Lung (tissue), 11 donors: ENCODE measurements at regions not wholly inside any gene's neighbourhood (a gene's known extent, or its start where the extent isn't known, plus 50 kb on each side); places are given as distances from the start of the nearest gene placed in this dataset.
"Not testable (repeated sequence)": the region's sequence is repeated elsewhere in the genome, so short reads cannot be mapped to it uniquely, and the experiment has no call there.

Experiments
- ATAC-seq: fragments of 200-7000 bp; cut with Tn5 transposase; one replicate; pipeline ENCODE4 v1.9.1; 2020; ENCODE audit warnings: moderate number of reproducible peaks; ENCODE audit not compliant: insufficient read depth, low FRiP score
- DNase-seq, 3 donors: peaks; one replicate each; pipeline ENCODE4 v3.0.0-alpha.2; 2013 to 2017
- H3K27ac ChIP-seq, 2 donors: one replicate each; pipeline ENCODE4 v1.5.1; 2013; ENCODE audit warnings: mild to moderate bottlenecking in 2 of 2, moderate library complexity in 2 of 2, control low read depth in 1 of 2, inconsistent platforms in 1 of 2, low read depth in 1 of 2, low read length in 1 of 2
- H3K27me3 ChIP-seq, 3 donors: one replicate each; pipeline ENCODE4 v1.5.1; 2013; ENCODE audit warnings: low read length in 2 of 3; ENCODE audit not compliant: control insufficient read depth in 3 of 3, insufficient read depth in 3 of 3
- H3K36me3 ChIP-seq, 4 donors: one replicate each; pipeline ENCODE4 v1.5.1; 2013; ENCODE audit warnings: low read length in 4 of 4, mild to moderate bottlenecking in 1 of 4, moderate library complexity in 1 of 4; ENCODE audit not compliant: control insufficient read depth in 4 of 4, insufficient read depth in 4 of 4
- H3K4me1 ChIP-seq, 5 donors: one replicate each; pipeline ENCODE4 v1.5.1; 2013; ENCODE audit warnings: low read length in 5 of 5, mild to moderate bottlenecking in 2 of 5, moderate library complexity in 1 of 5; ENCODE audit not compliant: control insufficient read depth in 5 of 5, insufficient read depth in 5 of 5
- H3K4me3 ChIP-seq: one replicate; pipeline ENCODE4 v1.5.1; 2013; ENCODE audit warnings: mild to moderate bottlenecking, control low read depth, moderate library complexity
- H3K9ac ChIP-seq, 2 donors: one replicate each; pipeline ENCODE4 v1.5.1; 2013; ENCODE audit warnings: low read length in 2 of 2, control low read depth in 1 of 2; ENCODE audit not compliant: insufficient read depth in 1 of 2
- H3K9me3 ChIP-seq, 4 donors: one replicate each; pipeline ENCODE4 v1.5.1; 2013; ENCODE audit warnings: low read length in 3 of 4, mild to moderate bottlenecking in 1 of 4, moderate library complexity in 1 of 4; ENCODE audit not compliant: control insufficient read depth in 4 of 4, insufficient read depth in 3 of 4
- CTCF ChIP-seq: IDR thresholded peaks from 2 replicates; pipeline ENCODE4 v1.5.1; 2012; ENCODE audit warnings: mild to moderate bottlenecking; ENCODE audit errors: control extremely low read depth, extremely low read depth
- WGBS, 2 donors: extraction: QIAGEN DNeasy Blood & Tissue Kit; methylation state at CpG; one replicate each; pipeline ENCODE4 v1.1.7; 2013; 5-methylcytosine and 5-hydroxymethylcytosine counted together
- donor health status: control.
- donor health status: control.
- donor health status: Bipolar disorder and iron deficiency.
- donor health status: healthy.
- donor health status: DM: yes; HTN: yes; CAD: no.

DNA sequence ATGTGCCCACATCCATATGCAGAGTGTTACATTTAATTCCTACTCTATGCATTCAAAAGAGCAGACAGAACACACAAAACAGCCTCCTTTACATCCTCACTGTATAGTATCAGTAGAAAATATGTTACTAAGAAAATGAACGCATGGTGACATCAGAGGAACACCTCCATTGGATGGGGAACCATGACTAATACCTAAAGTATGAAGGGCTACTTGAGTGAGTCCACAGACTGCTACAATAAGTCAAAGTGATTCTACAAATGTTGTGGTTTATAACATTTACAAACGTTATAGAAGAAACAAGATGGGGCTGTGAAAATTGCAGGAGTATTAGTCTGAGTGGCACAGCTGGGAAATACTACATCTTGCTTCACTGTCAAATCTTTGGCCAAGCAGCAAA lies 1830.9 kb upstream of the PIK3C3 start:
- 72 to 81% methylated on average over 2 of the region's 2 CpGs for WGBS, 2 donors

DNA sequence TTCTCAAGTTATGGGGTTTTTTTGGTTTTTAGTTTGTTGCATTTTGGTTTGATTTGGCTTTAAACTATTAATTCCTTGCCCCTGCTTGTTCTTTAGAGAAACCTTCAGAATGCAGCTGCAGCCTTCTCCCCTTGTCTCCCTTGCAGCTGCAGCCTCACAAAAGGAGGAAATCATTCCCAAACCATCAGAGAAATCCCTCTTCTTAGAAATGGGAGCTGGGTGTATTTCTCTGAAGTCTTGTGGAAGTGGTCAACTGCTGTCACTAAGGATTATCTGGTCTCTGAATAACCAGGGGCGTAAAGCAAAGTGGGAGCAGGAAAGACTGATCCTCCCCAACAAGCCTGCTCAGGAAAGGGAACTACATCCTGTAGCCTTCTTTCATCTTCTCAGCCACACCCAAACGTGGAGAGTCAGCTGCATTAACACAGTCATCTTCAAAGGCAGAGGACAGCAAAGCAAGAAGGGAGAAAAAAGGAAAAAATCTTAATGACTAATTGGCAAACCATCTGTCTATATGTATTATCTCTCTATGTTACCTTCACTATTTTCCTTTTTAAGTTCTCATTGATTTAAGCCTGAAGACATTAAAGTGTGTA lies 1834.1 kb upstream of the PIK3C3 start:
- Histone ChIP-seq H3K4me1 (no peaks in the 10 kb centered on the region), H3K27ac (no peak overlapping the region), H3K9me3 (no peaks in the 10 kb centered on the region), H3K27me3 (no peaks in the 10 kb centered on the region), H3K9ac (no peak overlapping the region), H3K36me3 (no peaks in the 10 kb centered on the region), H3K4me3 (no peak overlapping the region)
- DNase-seq (no peak), ATAC-seq (no peak)
- TF ChIP-seq CTCF, result no peak
- WGBS, 2 donors, result 42 to 57% methylated on average over 2 of the region's 2 CpGs

More for the DNA sequence above, 1830.9 kb upstream of the PIK3C3 start:
- Histone ChIP-seq H3K27ac (no peak overlapping the region), H3K27me3 (no peaks in the 10 kb centered on the region), H3K9ac (no peak overlapping the region), H3K9me3 (no peaks in the 10 kb centered on the region), H3K4me1 (no peaks in the 10 kb centered on the region), H3K36me3 (no peaks in the 10 kb centered on the region), H3K4me3 (no peak overlapping the region)
- ATAC-seq (no peak), DNase-seq (no peak)
- no peak for TF ChIP-seq CTCF

DNA sequence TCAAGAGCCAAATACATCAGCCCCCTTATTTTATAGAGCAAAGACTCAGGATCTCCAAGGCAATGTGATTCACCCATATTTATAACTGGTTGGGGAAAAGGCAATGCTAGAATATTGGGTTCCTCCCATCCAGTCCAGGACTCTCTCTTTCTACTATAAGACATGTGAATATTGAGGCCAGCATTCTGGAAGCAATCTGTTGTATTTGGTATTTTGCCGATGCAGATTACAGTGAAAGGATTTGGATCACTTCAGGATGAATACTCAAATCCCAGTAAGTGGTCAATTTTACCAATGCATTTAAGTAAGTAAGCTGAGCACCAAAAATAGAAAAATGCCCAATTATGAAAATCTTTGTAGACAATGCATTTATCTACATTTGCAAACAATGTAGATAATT lies 1834.7 kb upstream of the PIK3C3 start:
- no peak overlapping the region for H3K9ac ChIP-seq
- TF ChIP-seq CTCF, result no peak
- no peaks in the 10 kb centered on the region for H3K36me3 ChIP-seq
- H3K9me3 ChIP-seq, result no peaks in the 10 kb centered on the region
- ATAC-seq (no peak), DNase-seq (no peak)
- H3K27ac ChIP-seq, result no peak overlapping the region
- H3K27me3 ChIP-seq, result no peaks in the 10 kb centered on the region
- 96 to 100% methylated on average over 1 of the region's 1 CpG for WGBS, 2 donors
- H3K4me1 ChIP-seq, result no peaks in the 10 kb centered on the region
- no peak overlapping the region for H3K4me3 ChIP-seq

GRCh38 chr18:40119581-40119980 lies 1835.5 kb upstream of the PIK3C3 start:
- H3K36me3 ChIP-seq, H3K4me1 ChIP-seq, H3K9ac ChIP-seq, DNase-seq, H3K4me3 ChIP-seq, H3K27me3 ChIP-seq, ATAC-seq, H3K27ac ChIP-seq, H3K9me3 ChIP-seq: not testable (repeated sequence)
- 66 to 85% methylated on average over 10 of the region's 10 CpGs for WGBS, 2 donors
